ENCODE measurements at regions not wholly inside any gene's neighbourhood (a gene's known extent, or its start where the extent isn't known, plus 50 kb on each side); places are given as distances from the start of the nearest gene placed in this dataset.

GRCh38 chr5:63043792-63044191 is 465.2 kb downstream of the LRRC70 start:
- Histone ChIP-seq H4K8ac (ENCODE audit: low read depth in 2 of 2, low read length in 2 of 2) (no peak overlapping the region), H2AK5ac (ENCODE audit: low read depth, low read length) (no peak overlapping the region), H4K91ac (ENCODE audit: insufficient read depth, low read depth, low read length) (no peak overlapping the region), H2BK120ac (ENCODE audit: low read depth, low read length) (no peak overlapping the region), H3K9ac (ENCODE audit: low read depth, low read length) (no peak overlapping the region), H3K14ac (replicated peaks; ENCODE audit: low read depth, low read length) (no peak overlapping the region), H3K27ac (ENCODE audit: insufficient read depth, low read length) (no peak overlapping the region), H3K23ac (ENCODE audit: low read depth, low read length) (no peak overlapping the region), H2AK9ac (replicated peaks; ENCODE audit: low read depth, low read length, poor library complexity) (no peak overlapping the region), H3K56ac (ENCODE audit: extremely low read depth, insufficient read depth, low read length) (no peak overlapping the region), H3K18ac (ENCODE audit: low read depth, low read length) (no peak overlapping the region), H2AFZ (replicated peaks; ENCODE audit: low read length, poor library complexity) (no peak overlapping the region), H3K9me1 (ENCODE audit: insufficient read depth, low read length) (no peaks in the 10 kb centered on the region), H4K5ac (ENCODE audit: low read depth, low read length) (no peak overlapping the region), H3K79me1 (ENCODE audit: low read depth in 1 of 2, low read length in 2 of 2) (no peaks in the 10 kb centered on the region), H3K4me2 (ENCODE audit: low read depth, low read length) (no peak overlapping the region), H3K4ac (ENCODE audit: low read depth, low read length) (no peak overlapping the region), H3K36me3 (ENCODE audit: control insufficient read depth, insufficient read depth, low read length) (no peaks in the 10 kb centered on the region), H2BK20ac (ENCODE audit: low read depth, low read length) (no peak overlapping the region), H3K27me3 (ENCODE audit: control insufficient read depth, insufficient read depth, low read length) (no peaks in the 10 kb centered on the region), H2BK5ac (ENCODE audit: low read depth, low read length, poor library complexity, severe bottlenecking) (no peak overlapping the region), H3K4me1 (ENCODE audit: control insufficient read depth, insufficient read depth, low read length) (no peaks in the 10 kb centered on the region), H2BK15ac (ENCODE audit: low read depth, low read length) (no peak overlapping the region), H3K9me3 (ENCODE audit: control insufficient read depth, insufficient read depth, low read length) (no peaks in the 10 kb centered on the region), H4K20me1 (ENCODE audit: insufficient read depth, low read length) (no peaks in the 10 kb centered on the region), H3K4me3 (ENCODE audit: insufficient read depth, low read depth, low read length) (no peak overlapping the region)
- TF ChIP-seq, protein P1, sequence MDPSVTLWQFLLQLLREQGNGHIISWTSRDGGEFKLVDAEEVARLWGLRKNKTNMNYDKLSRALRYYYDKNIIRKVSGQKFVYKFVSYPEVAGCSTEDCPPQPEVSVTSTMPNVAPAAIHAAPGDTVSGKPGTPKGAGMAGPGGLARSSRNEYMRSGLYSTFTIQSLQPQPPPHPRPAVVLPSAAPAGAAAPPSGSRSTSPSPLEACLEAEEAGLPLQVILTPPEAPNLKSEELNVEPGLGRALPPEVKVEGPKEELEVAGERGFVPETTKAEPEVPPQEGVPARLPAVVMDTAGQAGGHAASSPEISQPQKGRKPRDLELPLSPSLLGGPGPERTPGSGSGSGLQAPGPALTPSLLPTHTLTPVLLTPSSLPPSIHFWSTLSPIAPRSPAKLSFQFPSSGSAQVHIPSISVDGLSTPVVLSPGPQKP (IDR thresholded peaks at IDR 0.05; ENCODE audit: borderline replicate concordance, low read depth, low read length), result no peak
- TF ChIP-seq CEBPB (IDR thresholded peaks at IDR 0.05; ENCODE audit: low read depth, low read length), result peak; percentile 26; the same call in 1 of the 2 replicates
- DNase-seq (no peak), ATAC-seq (ENCODE audit: low read depth) (no peak)
- CTCF ChIA-PET, result no interaction called here
- BruUV-seq (replicated peaks), result no TSS peak
- POLR2A ChIA-PET (ENCODE audit: unreplicated experiment), result no interaction called here
- in situ Hi-C loops (cut with MboI; ENCODE audit: low sequenced_read_pairs) (no loop called here), dilution Hi-C loops (cut with HindIII; ENCODE audit: low sequenced_read_pairs, unreplicated experiment) (no loop called here), intact Hi-C loops (cut with micrococcal nuclease) (no loop called here)
- no CpG with 5 or more reads among the region's 2 CpGs for WGBS, 2 experiments (ENCODE audit: extremely low coverage in 2 of 2, insufficient read length in 1 of 2)

Measured in IMR-90 (cell line).